GM20431 (cell line): ENCODE measurements at regions not wholly inside any gene's neighbourhood (a gene's known extent, or its start where the extent isn't known, plus 50 kb on each side); places are given as distances from the start of the nearest gene placed in this dataset.

Experiments used
- in situ Hi-C: fragments of 300-500 bp; cut with MseI, MboI; formaldehyde crosslinking; loops from one replicate; pipeline ENCODE4 v1.15.0; 2020; ENCODE audit warnings: low sequenced_read_pairs; ENCODE audit not compliant: unreplicated experiment

- in situ Hi-C loops: no loop called here
Measured at GRCh38 chr22:48951836-48952235, 875.8 kb downstream of the BRD1 start.

GRCh38 chr22:48950151-48950915 lies 877.3 kb downstream of the BRD1 start:
- in situ Hi-C loops: no loop called here

GRCh38 chr22:48949375-48950149 lies 878.1 kb downstream of the BRD1 start:
- in situ Hi-C loops: no loop called here

- in situ Hi-C loops: no loop called here
Measured at GRCh38 chr22:48948575-48949170, 879.0 kb downstream of the BRD1 start.

- in situ Hi-C loops: no loop called here
Measured at GRCh38 chr22:48947636-48948035, 880.0 kb downstream of the BRD1 start.

- in situ Hi-C loops: no loop called here
Measured at GRCh38 chr22:48945621-48946458, 881.8 kb downstream of the BRD1 start.

- in situ Hi-C loops: no loop called here
Measured at GRCh38 chr22:48944751-48945620, 882.7 kb downstream of the BRD1 start.

GRCh38 chr22:48944433-48944750 lies 883.3 kb downstream of the BRD1 start:
- in situ Hi-C loops: no loop called here

GRCh38 chr22:48943567-48944432 lies 883.9 kb downstream of the BRD1 start:
- in situ Hi-C loops: no loop called here

- in situ Hi-C loops: no loop called here
Measured at GRCh38 chr22:48942698-48943566, 884.7 kb downstream of the BRD1 start.

- in situ Hi-C loops: no loop called here
Measured at GRCh38 chr22:48941903-48942575, 885.6 kb downstream of the BRD1 start.

- in situ Hi-C loops: no loop called here
Measured at GRCh38 chr22:48941033-48941902, 886.4 kb downstream of the BRD1 start.

GRCh38 chr22:48940266-48941032 lies 887.2 kb downstream of the BRD1 start:
- in situ Hi-C loops: no loop called here

GRCh38 chr22:48939441-48940265 lies 888.0 kb downstream of the BRD1 start:
- in situ Hi-C loops: no loop called here

- in situ Hi-C loops: no loop called here
Measured at GRCh38 chr22:48938741-48939140, 888.9 kb downstream of the BRD1 start.
